ENCODE measurements at regions not wholly inside any gene's neighbourhood (a gene's known extent, or its start where the extent isn't known, plus 50 kb on each side); places are given as distances from the start of the nearest gene placed in this dataset.
"Not testable (repeated sequence)": the region's sequence is repeated elsewhere in the genome, so short reads cannot be mapped to it uniquely, and the experiment has no call there.

GRCh38 chr3:127072971-127073783 is 90.3 kb downstream of the PLXNA1 start:
- DNase-seq: no peak

DNA sequence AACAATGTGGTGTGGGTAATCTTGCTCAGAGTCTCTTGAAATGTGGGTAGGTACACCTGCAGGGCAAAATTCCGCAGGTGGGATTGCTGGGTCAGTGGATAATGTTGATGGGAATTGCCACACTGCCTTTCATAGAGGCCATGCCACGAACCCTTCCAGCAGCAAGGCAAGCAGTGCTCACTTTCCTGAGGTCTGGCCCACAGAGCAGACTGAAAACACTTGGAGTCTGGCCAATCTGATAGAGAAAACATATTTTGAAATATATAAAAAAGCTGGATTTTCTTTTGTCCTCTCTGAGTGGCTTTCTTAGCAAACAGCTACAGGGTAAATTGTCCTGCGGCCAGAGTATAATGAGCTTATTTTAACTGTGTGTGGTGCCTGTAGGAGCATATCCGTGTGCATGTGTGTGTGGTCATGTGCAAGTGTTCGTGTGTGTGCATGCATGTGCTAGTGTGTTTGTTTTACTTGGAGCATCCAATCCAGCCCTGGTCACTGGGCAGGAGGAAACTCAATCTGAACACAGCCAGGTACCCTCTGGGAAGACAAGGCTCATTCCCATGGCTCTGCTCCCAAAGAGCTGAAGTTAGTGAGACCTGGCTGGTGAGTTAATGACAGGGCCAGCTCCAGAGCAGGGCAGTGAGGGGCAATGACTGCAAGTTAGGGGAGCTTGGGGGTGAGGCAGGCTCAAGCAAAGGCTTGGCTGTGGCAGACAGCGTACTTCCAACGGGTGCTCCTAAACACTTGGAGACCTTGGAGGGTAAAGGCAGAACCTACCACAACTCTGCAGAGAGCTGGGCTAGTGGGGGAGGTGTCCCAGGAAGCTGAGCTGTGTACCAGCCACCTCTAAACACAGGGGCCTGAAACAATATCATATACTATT is 91.3 kb downstream of the PLXNA1 start:
- DNase-seq: no peak

DNA sequence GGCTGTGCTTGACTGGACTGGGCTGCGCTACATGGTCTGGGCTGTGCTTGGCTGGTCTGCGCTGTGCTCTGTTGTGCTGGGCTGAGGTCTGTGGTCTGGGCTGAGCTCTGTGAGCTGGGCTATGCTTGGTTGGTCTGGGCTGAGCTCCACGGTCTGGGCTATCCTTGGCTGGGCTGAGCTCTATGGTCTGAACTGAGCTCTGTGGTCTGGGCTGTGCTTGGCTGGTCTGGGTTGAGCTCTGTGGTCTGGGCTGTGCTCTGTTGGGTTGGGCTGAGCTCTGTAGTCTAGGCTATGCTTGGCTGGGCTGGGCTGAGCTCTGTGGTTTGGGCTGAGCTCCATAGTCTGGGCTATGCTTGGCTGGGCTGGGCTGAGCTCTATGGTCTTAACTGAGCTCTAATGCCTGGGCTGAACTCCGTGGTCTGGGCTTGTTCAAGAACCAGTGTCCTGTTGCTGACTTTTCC is 92.0 kb downstream of the PLXNA1 start:
- peak; percentile 43 for DNase-seq

- not testable (repeated sequence) for DNase-seq
These were observed 93.5 kb downstream of the PLXNA1 start for GRCh38 chr3:127076166-127076992.

- no peak for DNase-seq
These were observed 94.2 kb downstream of the PLXNA1 start for GRCh38 chr3:127077068-127077467.

DNA sequence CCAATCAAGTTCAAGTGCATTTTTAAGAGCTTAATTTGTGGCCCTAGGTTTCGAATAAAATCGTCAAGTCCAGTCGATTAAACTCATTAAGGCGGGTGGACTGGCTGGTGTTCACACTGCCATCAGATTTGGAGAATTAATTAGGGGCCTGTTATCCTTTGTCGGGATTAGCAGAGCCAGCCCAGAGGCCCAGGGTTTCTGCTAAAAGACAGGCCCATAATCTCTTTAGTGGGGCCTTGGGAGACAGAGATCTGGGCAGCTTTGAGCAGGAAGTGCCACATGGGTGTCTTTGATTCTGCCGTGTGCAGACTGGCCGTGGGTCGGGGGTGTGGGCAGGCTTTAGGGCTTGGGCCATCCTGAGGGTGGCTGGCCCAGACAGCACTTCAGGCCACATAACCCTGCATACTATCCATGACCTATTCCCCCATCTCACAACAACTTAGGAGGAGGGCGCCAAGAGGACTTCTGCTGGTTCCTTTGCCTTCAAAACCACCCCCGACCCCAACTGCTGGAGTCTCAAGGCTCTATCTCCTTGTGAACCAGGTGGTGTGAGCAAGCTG is 94.7 kb downstream of the PLXNA1 start:
- no peak for DNase-seq

DNA sequence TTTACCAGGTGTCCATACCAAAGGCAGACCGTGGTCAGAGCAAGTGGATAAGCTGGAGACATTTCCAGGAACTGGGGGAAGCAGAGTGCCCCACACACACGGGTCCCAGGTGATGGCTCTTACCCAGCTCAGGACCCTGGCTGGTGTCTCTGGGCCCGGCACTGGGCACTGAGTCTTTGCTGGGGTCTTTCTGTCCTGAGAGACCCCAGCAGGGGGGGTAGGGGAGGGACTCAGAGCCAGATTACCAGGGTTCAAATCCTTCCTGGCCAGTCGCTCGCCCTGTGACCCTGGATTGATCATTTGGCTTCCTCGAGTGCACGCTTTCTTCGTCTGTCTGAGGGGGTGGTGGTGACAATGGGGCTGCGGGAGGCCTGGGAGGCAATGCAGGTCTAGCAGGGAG is 95.7 kb downstream of the PLXNA1 start:
- DNase-seq: no peak

DNA sequence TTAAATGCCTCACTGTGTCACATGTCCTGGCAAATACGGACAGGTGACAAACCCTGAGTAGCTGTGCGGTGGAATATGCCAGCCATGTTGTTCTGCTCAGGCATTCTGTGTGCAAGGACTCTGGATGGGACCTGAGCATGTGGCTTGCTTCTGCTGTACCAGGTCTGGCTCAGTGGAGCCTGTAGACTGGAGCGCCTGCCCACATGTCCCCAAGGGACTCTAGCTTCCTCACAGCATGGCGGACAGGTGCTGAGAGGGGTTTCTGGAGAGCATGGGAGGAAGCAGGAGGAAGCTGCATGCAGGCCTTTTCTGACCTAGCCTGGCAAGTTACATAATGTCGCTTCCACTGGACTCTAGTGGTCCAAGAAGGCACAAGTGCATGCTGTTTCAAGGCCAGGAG is 96.3 kb downstream of the PLXNA1 start:
- DNase-seq: no peak

GRCh38 chr3:127081001-127081720 is 98.2 kb downstream of the PLXNA1 start:
- DNase-seq: no peak

- no peak for DNase-seq
These were observed 99.2 kb downstream of the PLXNA1 start for GRCh38 chr3:127082066-127082465.

DNA sequence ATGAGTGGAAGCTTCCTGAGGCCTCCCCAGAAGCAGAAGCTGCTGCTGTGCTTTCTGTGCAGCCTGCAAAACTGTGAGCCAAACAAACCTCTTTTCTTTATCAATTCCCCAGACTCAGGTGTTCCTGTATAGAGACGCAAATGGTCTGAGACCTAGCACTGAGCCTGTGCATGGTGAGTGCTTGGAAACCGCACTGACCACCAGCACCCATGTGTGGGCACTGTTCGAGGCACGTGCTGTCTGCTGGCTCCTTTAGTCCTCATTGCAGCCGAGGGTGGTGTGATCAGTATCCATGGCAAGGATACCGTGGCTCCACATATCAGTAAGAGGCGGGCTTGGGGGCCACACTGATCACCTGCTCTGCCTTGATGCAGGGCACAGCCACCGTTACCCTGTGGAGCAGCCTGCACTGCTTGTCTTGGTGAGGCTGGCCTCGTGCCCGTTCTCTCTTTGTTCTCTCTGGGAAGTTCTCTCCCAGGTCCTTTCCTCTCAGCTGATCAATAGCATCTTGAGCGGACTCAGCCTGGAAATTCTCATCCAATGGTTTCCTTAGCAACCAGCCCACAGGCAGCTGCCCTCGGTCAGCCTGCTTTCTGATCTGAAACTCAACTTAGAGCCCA is 101.0 kb downstream of the PLXNA1 start:
- no peak for DNase-seq

- DNase-seq: no peak
These were observed 101.6 kb downstream of the PLXNA1 start for GRCh38 chr3:127084401-127084990.

GRCh38 chr3:127085576-127085975 is 102.7 kb downstream of the PLXNA1 start:
- no peak for DNase-seq

DNA sequence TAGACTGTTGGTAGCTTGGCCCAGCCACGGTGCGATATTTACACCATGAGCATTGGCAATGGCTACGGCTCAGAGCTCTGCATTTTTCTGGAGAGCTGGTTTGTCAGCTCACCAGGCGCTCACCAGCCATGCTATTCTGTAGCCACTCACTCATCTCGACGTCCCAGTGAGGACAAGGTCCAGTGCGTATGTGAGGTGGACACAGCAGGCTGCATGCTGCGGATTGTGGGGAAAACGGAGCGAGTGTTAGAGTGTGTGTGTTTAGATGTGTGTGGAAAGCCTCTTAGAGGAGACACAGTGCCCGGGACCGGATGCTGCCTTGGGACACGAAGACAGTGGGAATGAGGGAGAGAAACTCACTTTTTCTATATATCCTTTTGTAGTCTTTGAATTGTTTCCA is 103.7 kb downstream of the PLXNA1 start:
- not testable (repeated sequence) for DNase-seq

DNA sequence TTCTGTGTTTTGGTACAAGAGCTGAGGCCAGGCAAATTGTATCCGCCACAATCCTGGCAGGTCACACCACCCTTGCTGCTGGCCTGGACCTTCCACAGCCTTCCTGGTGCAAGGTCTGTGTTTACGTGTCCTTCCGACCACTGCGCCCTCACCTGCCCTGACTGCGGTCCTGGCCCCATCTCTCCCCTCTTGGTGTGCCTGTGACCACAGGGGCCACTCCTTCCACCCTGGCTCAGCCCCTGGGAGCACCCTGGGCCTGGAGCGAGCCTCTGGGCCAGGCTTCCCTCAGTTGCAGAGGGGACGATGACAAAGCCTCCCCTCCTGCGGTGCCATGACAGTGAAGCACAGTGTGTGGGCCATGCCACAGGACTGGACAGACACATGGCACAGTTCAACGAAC is 104.5 kb downstream of the PLXNA1 start:
- no peak for DNase-seq

GRCh38 chr3:127088511-127089351 is 104.2 kb upstream of the PRR23E start:
- DNase-seq: no peak

GRCh38 chr3:127089486-127090145 is 103.3 kb upstream of the PRR23E start:
- DNase-seq: peak; percentile 86

- DNase-seq: no peak
These were observed 102.4 kb upstream of the PRR23E start for GRCh38 chr3:127090218-127091160.

Measured in DMS 273 treated with DMSO at 0.1 percent for 48 hours (cell line).